ENCODE measurements at regions not wholly inside any gene's neighbourhood (a gene's known extent, or its start where the extent isn't known, plus 50 kb on each side); places are given as distances from the start of the nearest gene placed in this dataset.
"Not testable (repeated sequence)": the region's sequence is repeated elsewhere in the genome, so short reads cannot be mapped to it uniquely, and the experiment has no call there.

- DNase-seq (ENCODE audit: low read depth in 4 of 4, low spot score in 3 of 4): peak; percentile 35 to 59 (median 40)
Measured at GRCh38 chr2:58427572-58428095, 186.5 kb upstream of the FANCL start.

DNA sequence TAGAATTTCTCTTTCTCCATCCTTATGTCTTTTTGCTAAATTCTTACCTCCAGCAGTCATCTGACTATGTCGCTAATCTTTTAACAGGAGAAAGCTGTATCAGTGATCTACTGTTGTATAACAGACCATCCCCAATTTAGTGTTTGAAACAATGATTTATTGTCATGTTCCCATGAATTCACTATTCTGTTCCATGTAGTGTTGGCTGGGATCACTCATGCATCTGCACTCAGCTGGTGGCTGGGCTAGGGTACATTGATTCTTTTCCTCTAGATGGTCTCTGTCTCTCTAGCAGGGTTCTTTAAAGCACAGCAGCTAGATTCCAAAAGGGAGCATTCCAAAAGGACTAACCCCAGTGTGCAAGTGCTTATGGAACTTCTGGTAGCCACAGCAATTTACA lies 184.2 kb upstream of the FANCL start:
- DNase-seq (ENCODE audit: low read depth in 4 of 4, low spot score in 3 of 4): no peak

GRCh38 chr2:58419983-58420382 lies 178.9 kb upstream of the FANCL start:
- no peak for DNase-seq (ENCODE audit: low read depth in 4 of 4, low spot score in 3 of 4)

DNA sequence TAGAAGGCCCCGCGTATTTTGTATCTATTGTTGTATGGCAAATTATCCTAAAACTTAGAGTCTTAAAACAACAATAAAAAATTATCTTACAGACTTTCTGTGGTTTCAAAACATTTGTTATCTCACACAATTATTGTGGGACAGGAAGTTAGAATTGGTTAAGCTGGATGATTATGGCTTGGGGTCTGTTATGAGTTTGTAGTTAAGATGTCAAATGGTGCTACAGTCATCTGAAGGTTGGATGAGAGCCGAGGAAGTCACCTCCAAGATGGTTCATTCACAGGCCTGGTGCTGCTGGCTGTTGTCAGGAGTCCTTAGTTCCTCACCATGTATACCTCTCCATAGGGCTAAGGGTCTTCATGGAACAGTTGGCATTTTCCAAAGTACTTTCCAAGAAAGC lies 175.6 kb upstream of the FANCL start:
- DNase-seq (ENCODE audit: low read depth in 4 of 4, low spot score in 3 of 4): no peak

DNA sequence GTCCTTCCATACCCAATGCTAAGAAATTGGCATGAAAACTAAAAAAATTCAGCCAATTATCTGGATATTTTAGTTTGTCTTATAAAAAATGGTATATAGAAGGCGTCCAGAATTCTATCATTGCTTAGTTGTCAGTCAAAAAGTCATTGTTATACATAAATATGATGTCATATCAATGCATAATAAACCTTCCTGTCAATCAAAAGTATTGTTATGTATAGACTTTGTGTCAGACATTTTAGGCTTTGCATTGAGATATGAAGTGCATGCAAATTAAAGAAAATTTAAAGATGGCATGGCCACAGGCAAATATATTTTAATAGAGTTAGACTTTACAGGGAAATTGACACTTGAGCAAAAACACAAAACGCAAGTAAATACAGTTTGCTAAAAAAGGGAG lies 173.4 kb upstream of the FANCL start:
- no peak for DNase-seq (ENCODE audit: low read depth in 4 of 4, low spot score in 3 of 4)

DNA sequence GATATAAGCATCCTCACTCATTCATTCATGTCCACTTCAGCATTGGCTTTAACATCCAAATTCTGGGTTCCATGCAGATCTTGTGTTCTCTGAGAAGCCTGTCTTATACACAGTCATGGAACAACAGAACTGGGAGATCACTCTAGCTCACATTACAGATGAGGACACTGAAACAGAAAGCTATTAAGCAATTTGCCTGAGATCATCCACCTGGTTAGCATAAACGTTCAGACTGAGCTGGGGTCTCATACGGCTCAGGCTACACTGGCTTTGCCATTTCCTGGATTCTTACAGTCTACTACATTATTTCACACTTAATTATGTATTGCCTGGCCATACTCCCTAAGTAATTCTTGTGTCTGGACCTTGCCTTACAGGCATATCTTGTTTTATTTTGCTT lies 169.4 kb upstream of the FANCL start:
- DNase-seq (ENCODE audit: low read depth in 4 of 4, low spot score in 3 of 4): no peak

DNA sequence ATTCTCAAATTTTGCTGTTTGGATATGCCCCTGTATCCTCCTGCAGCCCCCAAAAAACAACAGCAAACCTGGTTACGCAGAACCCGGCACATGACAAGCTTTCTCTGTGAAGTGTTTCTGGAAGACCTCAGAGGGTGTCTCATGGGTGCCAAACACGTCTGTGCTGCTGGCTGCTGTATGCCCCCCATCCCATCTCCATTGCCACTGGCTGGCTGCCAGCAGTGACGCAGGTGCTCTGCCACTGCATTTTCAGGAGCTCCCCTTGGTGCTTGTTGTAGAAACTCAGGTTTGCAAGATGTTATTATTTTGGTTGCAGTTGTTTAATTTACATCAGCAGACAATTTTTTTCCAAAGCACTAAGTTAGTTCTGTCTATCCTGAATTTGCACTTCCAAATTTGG lies 166.4 kb upstream of the FANCL start:
- no peak for DNase-seq (ENCODE audit: low read depth in 4 of 4, low spot score in 3 of 4)

DNA sequence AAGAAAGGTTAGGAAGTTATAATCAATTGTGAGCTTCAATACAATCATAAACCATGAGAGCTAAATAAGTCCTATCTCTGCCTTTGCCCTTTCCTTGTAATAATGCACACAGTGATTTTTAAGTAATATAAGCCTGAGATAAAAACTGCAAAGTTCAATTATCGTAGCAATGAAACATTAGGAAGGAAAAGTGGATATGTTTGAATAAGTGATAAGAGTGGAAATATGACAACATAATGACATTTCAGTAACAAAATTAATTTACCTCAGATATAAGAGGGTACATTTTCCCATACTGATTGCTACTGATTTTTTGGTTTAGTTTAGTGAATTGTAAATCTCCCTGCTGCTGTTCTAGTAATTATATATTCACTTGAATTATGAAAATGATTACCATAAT lies 164.2 kb upstream of the FANCL start:
- no peak for DNase-seq (ENCODE audit: low read depth in 4 of 4, low spot score in 3 of 4)

- DNase-seq (ENCODE audit: low read depth in 4 of 4, low spot score in 3 of 4): no peak
Measured at GRCh38 chr2:58401936-58402335, 160.8 kb upstream of the FANCL start.

- no peak for DNase-seq (ENCODE audit: low read depth in 4 of 4, low spot score in 3 of 4)
Measured at GRCh38 chr2:58398406-58398805, 157.3 kb upstream of the FANCL start.

GRCh38 chr2:58387701-58388100 lies 146.6 kb upstream of the FANCL start:
- no peak for DNase-seq (ENCODE audit: low read depth in 4 of 4, low spot score in 3 of 4)

GRCh38 chr2:58386904-58387303 lies 145.8 kb upstream of the FANCL start:
- not testable (repeated sequence) for DNase-seq (ENCODE audit: low read depth in 4 of 4, low spot score in 3 of 4)

DNA sequence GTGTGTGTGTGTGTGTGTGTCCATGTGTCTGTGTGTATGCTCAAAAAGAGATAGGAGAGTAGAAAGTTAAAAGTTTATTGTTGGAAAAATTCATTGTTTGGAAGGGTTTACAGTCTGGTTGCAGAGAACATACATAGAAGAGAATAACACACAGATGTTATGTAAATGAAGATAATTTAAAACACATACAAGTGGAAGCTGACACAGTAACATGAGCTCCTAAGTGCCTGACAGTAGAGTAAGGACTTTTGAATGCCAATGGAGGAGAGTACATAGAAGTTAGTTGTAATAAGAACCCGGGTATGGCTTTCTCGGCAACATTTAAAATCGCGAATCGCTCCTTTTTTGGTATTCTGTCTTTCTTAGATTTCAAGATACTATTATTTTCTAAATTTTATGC lies 137.0 kb upstream of the FANCL start:
- DNase-seq (ENCODE audit: low read depth in 4 of 4, low spot score in 3 of 4): no peak

DNA sequence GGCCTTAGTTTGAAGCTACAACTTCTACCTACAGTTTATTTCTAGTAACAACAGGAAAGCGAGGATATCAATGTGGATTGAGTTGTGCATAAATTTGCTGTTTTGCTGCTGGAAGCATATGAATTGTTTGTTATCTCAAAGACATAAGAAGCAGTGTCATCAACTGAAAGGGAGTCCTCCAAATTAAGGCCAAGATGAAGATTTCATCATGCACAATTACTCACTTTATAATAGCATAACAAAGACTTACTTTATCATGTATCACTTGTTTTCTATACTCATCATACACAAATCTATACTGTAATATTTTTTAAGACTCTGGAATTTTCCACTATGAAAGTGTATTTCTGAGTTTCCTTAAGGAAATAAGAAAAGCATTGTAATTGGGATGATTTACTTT lies 136.1 kb upstream of the FANCL start:
- no peak for DNase-seq (ENCODE audit: low read depth in 4 of 4, low spot score in 3 of 4)

DNA sequence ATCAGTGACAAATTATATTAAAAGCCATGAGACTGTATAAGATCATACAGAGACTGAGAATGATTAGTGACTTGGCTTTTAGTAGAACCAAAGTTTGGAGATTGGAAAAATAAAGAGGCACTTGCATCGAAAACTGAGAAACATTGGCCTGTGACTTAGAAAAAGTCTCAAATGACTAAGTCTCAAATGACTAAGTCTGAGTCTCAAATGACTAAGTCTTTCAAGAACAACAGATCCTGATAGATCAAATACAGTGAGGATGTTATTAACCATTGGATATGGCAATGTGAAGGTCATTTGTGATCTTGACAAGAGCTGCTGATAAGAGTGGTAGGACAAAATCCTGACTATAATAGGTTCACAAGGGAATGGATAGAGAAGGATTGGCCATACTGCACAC lies 135.5 kb upstream of the FANCL start:
- no peak for DNase-seq (ENCODE audit: low read depth in 4 of 4, low spot score in 3 of 4)

DNA sequence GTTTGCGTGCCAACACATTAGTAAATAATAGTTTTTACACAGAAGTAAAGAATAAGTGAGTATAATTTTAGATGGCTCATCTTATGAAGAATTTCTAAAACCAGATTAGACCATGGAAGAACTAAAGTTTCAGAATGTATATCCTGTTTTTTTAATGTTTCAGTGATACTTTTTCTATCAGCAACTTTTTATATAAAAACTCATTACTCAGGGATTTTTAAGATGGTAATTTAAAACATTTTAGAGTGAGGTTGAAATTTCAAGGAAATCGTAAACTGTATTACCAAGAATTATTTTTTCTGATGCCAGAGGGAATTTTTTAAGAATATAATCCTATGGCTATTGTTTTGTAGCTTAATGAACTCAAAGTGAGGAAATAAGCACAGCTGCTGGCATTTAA lies 128.5 kb upstream of the FANCL start:
- DNase-seq (ENCODE audit: low read depth in 4 of 4, low spot score in 3 of 4): no peak

DNA sequence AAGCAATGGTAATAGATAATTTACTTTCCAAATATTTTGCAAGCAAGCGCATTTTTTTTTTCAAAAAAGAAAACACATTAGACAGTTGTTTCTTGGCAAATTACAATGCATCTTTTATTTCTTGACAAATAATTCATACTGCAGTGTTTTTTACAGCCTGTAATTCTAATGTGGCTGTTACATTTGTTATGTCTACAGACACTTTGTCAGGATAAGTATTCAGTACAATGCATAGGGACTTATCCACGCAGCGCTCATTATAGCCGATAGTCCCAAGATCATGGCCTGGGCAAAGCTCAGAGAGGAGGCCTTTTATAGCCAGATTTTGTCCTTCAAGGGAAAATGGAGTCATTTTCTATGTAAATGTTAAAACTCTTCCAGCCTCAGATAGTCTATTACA lies 123.0 kb upstream of the FANCL start:
- no peak for DNase-seq (ENCODE audit: low read depth in 4 of 4, low spot score in 3 of 4)

DNA sequence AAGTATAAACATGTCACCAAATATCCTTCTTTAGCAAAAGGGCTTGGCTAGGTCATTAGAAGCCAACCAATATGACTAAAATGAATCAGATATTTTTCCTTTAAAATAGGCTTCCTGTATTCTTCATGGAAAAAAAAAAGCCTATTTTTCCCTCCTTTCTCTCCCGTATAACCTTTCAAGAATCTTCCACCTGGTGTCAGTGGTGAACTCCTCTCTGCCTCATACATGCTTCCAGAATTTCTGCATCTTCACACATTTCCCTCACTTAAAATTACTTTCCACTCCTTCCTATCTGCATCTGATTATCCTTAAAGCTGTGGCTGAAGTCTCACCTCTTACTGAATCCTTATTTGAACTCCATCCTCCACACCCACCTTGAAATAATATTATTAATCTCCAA lies 116.9 kb upstream of the FANCL start:
- no peak for DNase-seq (ENCODE audit: low read depth in 4 of 4, low spot score in 3 of 4)

- no peak for DNase-seq (ENCODE audit: low read depth in 4 of 4, low spot score in 3 of 4)
Measured at GRCh38 chr2:58357521-58357920, 116.4 kb upstream of the FANCL start.

DNA sequence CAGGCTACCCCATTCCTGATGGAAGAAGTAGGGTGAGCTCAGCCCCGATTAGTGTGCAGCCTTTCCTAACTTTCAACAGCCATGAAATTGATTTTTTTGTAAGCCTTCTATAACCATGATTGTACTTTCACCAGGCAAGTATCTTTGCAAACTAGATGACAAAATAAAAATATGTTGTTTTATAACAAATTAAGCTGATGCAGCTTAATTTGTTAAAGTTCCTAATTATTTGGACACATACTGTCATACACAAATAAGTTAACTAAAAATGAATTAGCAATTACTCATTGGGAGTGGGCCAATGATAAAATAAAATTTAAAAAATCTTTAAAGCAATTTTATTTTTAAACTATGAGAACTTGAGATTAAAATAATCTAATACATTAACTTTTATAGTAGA lies 113.1 kb upstream of the FANCL start:
- no peak for DNase-seq (ENCODE audit: low read depth in 4 of 4, low spot score in 3 of 4)

DNA sequence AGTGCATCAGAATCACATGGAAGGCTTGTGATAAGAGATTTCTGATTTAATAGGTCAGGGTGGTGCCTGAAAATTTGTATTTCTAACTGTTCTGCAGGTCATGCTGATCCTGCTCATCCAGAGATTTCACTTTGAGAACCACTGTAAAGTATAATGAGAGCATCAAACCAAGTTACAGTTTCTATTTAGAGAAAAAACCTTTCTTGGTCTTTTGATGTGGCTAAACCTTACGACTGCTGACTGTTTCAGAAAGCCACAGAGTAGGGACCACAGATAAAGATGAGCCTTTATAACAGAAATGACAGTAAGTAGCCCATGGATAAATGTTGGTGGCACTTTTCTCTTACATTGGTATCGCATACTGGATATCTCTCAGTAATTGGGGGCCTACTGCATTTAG lies 109.4 kb upstream of the FANCL start:
- no peak for DNase-seq (ENCODE audit: low read depth in 4 of 4, low spot score in 3 of 4)

DNA sequence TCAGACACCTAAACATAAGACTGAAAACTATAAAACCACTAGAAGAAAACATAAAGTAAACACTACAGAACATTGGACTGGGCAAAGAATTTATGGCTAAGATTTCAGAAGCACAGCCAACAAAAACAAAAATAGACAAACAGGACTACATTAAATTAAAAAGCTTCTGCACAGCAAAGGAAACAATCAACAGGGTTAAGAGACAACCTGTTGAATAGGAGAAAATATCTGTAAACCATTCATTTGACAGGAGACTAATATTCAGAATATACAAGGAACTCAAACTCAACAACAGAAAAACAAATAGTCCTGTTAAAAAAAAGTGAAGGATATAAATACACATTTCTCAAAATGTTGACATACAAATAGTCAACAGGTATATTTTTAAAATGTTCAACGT lies 106.7 kb upstream of the FANCL start:
- no peak for DNase-seq (ENCODE audit: low read depth in 4 of 4, low spot score in 3 of 4)

DNA sequence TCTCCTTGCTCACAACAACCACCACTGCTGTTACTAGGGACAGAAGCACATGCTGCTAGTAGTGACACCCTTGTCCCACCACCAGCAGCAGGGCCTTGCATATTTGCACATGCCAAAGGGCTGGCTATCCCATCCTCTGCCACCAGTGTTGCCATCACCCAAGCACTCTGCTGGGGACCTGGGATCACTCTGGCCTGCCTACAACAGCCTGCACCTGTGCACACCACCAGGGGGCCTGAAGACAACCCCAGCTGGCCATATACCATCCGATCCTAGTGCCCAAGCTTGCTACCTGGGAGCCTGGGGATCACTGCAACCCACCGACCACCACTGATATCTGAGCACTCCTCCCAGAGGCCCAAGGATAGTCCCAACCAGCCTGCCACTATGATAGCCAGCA lies 99.9 kb upstream of the FANCL start:
- no peak for DNase-seq (ENCODE audit: low read depth in 4 of 4, low spot score in 3 of 4)

All from right renal pelvis (tissue), 4 donors.